Peyer's patch (tissue), 4 donors: ENCODE measurements at regions not wholly inside any gene's neighbourhood (a gene's known extent, or its start where the extent isn't known, plus 50 kb on each side); places are given as distances from the start of the nearest gene placed in this dataset.
"Not testable (repeated sequence)": the region's sequence is repeated elsewhere in the genome, so short reads cannot be mapped to it uniquely, and the experiment has no call there.

Experiments used
- DNase-seq, 3 donors: peaks; one replicate each; pipeline ENCODE4 v3.0.0-alpha.2; 2017 to 2019
- H3K27ac ChIP-seq, 4 donors: fragments of 200-600 bp; sonication (generic); one replicate each; pipeline ENCODE4 v1.5.1; 2016 to 2019
- H3K27me3 ChIP-seq, 2 donors: fragments of 200-600 bp; sonication (generic); one replicate each; pipeline ENCODE4 v1.5.1; 2019
- H3K36me3 ChIP-seq, 3 donors: fragments of 200-600 bp; sonication (generic); one replicate each; pipeline ENCODE4 v1.5.1; 2016 to 2019
- H3K4me1 ChIP-seq, 4 donors: fragments of 200-600 bp; sonication (generic); one replicate each; pipeline ENCODE4 v1.5.1; 2016 to 2019
- H3K4me3 ChIP-seq, 4 donors: fragments of 200-600 bp; sonication (generic); 1 replicate in 3 of 4; 2 replicates in 1 of 4; pipeline ENCODE4 v1.5.1; 2016 to 2019; ENCODE audit warnings: mild to moderate bottlenecking in 1 of 4
- H3K9me3 ChIP-seq, 4 donors: fragments of 200-600 bp; sonication (generic); one replicate each; pipeline ENCODE4 v1.5.1; 2016 to 2019; ENCODE audit warnings: mild to moderate bottlenecking in 1 of 4
- POLR2A ChIP-seq, 2 donors: fragments of 450-650 bp; IDR thresholded peaks; one replicate each; pipeline ENCODE4 v1.5.1; 2017; ENCODE audit warnings: antibody characterized with exemption in 2 of 2, mild to moderate bottlenecking in 2 of 2, moderate library complexity in 2 of 2
- TF ChIP-seq, protein P1 (sequence below), 6 experiments: fragments of 450-650 bp in 4 of 6; fragments of 200-600 bp in 2 of 6; sonication (generic) in 1 of 6; IDR thresholded peaks; one replicate each; pipeline ENCODE4 v1.5.1; 2017 to 2019; ENCODE audit warnings: antibody characterized with exemption in 6 of 6, mild to moderate bottlenecking in 3 of 6, moderate library complexity in 1 of 6

DNA sequence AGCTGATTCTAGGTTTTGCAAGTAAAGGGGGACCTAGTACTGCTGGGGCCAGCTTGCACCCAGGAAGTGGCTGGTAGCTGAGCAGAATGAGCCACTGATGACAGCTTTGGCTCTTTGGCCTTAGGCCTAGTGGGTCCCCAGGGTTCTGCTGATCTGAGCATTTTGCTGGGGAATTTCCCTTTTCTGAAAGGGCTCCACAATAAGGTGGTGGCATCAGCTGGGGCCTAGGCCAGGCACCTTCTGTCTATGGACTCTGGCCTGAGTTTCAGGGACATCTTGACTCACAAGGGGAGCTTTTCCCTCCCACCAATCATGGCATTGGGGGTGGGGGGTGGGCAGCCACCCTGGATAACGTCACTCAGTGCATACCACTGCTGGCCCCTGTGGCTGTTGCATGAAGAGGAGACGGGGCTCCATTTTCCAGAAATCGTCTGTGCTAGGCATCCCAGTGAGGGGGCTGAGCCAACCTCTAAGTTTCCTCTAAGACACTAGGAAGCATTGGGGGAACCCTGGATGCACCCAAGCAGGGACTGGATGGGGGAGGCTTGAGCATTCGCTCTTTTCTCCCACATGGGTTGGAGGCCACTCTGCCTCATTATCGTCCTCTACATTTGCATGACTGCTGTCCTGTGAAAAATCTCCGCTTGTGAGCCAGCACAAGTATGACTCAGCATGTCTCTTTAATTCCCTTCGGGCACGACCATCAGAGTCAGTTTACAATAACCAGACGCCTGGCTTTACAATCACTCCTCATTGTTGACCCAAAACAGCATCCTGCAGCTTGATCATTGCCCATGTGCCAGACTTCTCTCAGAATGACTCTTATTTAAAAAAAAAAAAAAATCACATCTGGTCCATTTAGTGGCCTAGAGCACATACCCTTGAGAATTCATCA is 145.0 kb upstream of the THY1 start:
- no peak overlapping the region for H3K4me3 ChIP-seq
- no peaks in the 10 kb centered on the region for H3K36me3 ChIP-seq
- peaks cover 0 to 4% (median 0%) of the 10 kb centered on the region in 4 donors for H3K4me1 ChIP-seq
- H3K27me3 ChIP-seq = no peaks in the 10 kb centered on the region
- H3K27ac ChIP-seq = no peak overlapping the region
- H3K9me3 ChIP-seq = no peaks in the 10 kb centered on the region
- TF ChIP-seq, protein P1, sequence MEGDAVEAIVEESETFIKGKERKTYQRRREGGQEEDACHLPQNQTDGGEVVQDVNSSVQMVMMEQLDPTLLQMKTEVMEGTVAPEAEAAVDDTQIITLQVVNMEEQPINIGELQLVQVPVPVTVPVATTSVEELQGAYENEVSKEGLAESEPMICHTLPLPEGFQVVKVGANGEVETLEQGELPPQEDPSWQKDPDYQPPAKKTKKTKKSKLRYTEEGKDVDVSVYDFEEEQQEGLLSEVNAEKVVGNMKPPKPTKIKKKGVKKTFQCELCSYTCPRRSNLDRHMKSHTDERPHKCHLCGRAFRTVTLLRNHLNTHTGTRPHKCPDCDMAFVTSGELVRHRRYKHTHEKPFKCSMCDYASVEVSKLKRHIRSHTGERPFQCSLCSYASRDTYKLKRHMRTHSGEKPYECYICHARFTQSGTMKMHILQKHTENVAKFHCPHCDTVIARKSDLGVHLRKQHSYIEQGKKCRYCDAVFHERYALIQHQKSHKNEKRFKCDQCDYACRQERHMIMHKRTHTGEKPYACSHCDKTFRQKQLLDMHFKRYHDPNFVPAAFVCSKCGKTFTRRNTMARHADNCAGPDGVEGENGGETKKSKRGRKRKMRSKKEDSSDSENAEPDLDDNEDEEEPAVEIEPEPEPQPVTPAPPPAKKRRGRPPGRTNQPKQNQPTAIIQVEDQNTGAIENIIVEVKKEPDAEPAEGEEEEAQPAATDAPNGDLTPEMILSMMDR (IDR thresholded peaks at IDR 0.05) = no peak
- TF ChIP-seq POLR2A (IDR thresholded peaks at IDR 0.05) = no peak
- no peak for DNase-seq

DNA sequence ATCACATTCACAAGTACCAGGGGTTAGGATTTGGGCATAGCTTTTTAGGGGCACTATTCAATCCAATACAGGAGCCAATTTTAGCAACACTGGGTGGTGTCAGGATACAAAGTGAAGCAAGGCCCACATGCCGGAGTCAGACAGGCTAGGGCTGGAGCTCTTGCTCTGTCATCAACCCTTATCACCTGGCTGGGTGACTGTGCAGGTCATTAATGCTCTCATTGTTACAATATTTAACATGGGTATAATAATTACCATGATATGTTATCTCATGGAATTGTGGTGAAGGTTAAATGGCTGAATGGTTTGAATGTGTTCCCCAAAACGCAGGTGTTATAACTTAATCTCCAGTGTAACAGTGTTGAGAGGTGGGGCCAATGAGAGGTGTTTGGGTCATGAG is 143.3 kb upstream of the THY1 start:
- Histone ChIP-seq H3K27ac (no peak overlapping the region), H3K9me3 (no peaks in the 10 kb centered on the region), H3K27me3 (no peaks in the 10 kb centered on the region), H3K4me3 (no peak overlapping the region), H3K4me1 (peaks cover 0 to 4% (median 0%) of the 10 kb centered on the region in 4 donors), H3K36me3 (no peaks in the 10 kb centered on the region)
- DNase-seq = no peak
- no peak for TF ChIP-seq POLR2A (IDR thresholded peaks at IDR 0.05)
- TF ChIP-seq, protein P1 (IDR thresholded peaks at IDR 0.05) = no peak

DNA sequence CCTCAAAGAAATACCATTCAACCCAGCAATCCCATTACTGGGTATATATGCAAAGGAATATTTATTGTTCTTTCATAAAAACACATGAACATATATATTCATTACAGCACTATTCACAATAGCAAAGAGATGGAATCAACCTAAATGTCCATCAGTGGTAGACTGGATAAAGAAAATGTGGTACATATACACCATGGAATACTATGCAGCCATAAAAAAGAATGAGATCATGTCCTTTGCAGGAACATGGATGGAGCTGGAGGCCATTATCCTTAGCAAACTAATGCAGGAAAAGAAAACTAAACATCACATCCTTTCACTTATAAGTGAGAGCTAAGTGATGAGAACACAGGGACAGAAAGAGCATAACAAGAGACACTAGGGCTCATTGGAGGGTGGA is 142.7 kb upstream of the THY1 start:
- H3K4me1 ChIP-seq, H3K4me3 ChIP-seq, DNase-seq, H3K27me3 ChIP-seq, H3K36me3 ChIP-seq, H3K27ac ChIP-seq, H3K9me3 ChIP-seq: not testable (repeated sequence)

DNA sequence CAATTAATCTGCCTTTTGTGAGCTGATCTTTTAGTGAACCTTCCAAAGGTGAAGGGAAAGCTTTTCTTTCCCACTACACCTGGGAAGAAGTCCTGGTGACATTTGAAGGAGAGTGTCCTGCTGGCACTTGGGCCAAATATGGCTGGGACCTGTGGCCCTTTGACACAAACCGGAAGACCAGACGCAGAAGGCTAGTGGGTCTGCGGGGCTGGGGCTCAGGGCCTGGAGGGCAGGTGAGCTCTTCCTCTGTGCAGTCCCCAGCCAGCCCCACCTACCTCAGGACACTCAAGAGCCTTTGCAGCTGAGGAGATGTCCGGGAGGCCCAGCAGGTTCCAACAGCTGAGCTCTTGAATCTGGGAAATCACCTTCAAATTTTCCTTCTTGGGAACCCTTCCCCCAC is 138.0 kb upstream of the THY1 start:
- TF ChIP-seq POLR2A (IDR thresholded peaks at IDR 0.05) = no peak
- TF ChIP-seq, protein P1 (IDR thresholded peaks at IDR 0.05) = no peak
- Histone ChIP-seq H3K27me3 (no peaks in the 10 kb centered on the region), H3K4me3 (no peak overlapping the region), H3K4me1 (no peaks in the 10 kb centered on the region), H3K9me3 (no peaks in the 10 kb centered on the region), H3K36me3 (no peaks in the 10 kb centered on the region), H3K27ac (no peak overlapping the region)
- no peak for DNase-seq

DNA sequence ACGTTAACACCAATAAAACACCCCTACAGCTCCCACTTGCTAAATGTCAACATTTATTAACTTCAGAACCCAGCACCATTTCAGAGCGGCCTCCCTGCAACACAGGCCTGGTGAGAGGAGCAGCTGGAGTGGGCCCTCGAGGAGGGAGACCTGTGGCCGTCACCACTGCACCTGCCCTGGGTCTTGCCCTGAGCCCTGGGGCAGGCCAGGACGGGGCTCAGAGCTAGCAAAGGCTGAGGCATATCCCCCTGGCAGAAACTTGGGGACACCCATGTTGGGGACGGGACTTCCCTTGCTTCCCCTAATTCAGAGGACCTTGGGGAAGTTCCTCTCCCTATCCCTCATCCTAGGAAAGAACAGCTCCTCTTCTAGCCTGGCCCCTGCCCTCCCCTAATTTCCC is 137.3 kb upstream of the THY1 start:
- peaks cover 0 to 6% (median 0%) of the 10 kb centered on the region in 4 donors for H3K9me3 ChIP-seq
- TF ChIP-seq, protein P1 (IDR thresholded peaks at IDR 0.05) = no peak
- TF ChIP-seq POLR2A (IDR thresholded peaks at IDR 0.05) = no peak
- H3K27ac ChIP-seq = no peak overlapping the region
- no peaks in the 10 kb centered on the region for H3K36me3 ChIP-seq
- no peaks in the 10 kb centered on the region for H3K4me1 ChIP-seq
- DNase-seq = no peak
- H3K4me3 ChIP-seq = no peak overlapping the region
- H3K27me3 ChIP-seq = no peaks in the 10 kb centered on the region

DNA sequence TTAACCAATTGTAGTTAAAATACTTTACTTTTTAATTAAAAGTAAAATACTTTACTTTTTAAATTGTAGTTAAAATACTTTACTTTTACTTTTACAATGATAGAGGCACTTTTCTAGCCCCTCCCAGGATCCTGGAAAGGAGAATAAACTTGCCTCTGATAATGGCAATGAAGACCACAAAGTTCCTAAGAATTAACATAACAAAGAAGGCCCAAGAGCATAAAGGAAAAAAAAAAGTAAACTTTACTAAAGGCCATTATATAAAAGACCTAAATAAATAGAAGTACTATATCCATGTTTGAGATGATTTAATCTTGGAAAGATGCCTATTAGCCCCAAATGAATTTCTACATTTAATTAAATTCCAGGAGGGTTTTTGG is 129.1 kb upstream of the THY1 start:
- Histone ChIP-seq H3K27ac (no peak overlapping the region), H3K4me3 (no peak overlapping the region)

More for the DNA sequence above, 129.1 kb upstream of the THY1 start:
- DNase-seq = no peak
- Histone ChIP-seq H3K9me3 (peaks cover 0 to 7% (median 0%) of the 10 kb centered on the region in 4 donors), H3K27me3 (no peaks in the 10 kb centered on the region), H3K36me3 (no peaks in the 10 kb centered on the region), H3K4me1 (no peaks in the 10 kb centered on the region)
- no peak for TF ChIP-seq POLR2A (IDR thresholded peaks at IDR 0.05)
- TF ChIP-seq, protein P1 (IDR thresholded peaks at IDR 0.05) = no peak
